ENCODE measurements at regions not wholly inside any gene's neighbourhood (a gene's known extent, or its start where the extent isn't known, plus 50 kb on each side); places are given as distances from the start of the nearest gene placed in this dataset.

DNA sequence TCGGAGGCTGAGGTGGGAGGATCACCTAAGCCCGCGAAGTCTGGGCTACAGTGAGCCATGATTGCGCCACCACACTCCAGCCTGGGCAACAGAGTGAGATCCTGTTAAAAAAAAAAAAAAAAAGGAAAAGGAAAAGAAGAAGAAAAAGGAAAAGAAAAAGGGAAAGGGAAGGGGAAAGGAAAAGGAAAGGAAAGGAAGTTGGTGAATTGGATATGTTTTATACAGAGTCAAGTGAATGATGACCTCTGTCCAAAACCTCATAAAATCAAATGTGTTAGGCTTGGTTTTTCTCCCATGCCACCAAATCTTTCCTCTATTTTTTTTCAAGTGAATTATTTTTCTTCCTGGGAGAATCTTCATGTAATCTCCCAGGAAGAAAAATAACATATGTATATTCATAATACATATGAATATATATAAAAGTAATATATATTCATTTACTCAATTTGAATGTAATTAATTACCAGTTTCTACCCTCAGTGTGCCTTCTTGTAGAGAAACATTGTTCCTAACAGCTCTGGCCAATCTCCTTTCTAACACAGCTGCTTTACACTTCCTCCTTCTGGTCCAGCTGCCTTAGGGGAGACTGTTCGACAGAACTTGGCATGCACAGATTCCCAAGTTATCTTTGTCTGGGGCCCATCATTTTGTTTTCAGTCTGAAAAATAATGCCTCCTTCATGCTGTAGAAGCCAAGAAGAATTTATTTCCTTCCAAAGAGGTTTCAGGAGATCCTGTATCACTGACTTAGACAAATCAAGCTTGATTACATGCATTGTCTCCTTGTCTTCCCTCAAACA, 111.9 kb downstream of the CCDC34 start:
- H3K27ac Mint-ChIP-seq = peak overlapping the region; percentile 11
- DNase-seq (ENCODE audit: extremely low spot score, unreplicated experiment) = no peak
- peaks cover 3% of the 10 kb centered on the region for H3K27me3 Mint-ChIP-seq
- H3K4me1 Mint-ChIP-seq (ENCODE audit: unreplicated experiment) = peaks cover 14% of the 10 kb centered on the region
- no peak overlapping the region for H3K4me3 Mint-ChIP-seq
- H3K36me3 Mint-ChIP-seq = no peaks in the 10 kb centered on the region
- no peaks in the 10 kb centered on the region for H3K9me3 Mint-ChIP-seq
- TF ChIP-seq, protein P1, sequence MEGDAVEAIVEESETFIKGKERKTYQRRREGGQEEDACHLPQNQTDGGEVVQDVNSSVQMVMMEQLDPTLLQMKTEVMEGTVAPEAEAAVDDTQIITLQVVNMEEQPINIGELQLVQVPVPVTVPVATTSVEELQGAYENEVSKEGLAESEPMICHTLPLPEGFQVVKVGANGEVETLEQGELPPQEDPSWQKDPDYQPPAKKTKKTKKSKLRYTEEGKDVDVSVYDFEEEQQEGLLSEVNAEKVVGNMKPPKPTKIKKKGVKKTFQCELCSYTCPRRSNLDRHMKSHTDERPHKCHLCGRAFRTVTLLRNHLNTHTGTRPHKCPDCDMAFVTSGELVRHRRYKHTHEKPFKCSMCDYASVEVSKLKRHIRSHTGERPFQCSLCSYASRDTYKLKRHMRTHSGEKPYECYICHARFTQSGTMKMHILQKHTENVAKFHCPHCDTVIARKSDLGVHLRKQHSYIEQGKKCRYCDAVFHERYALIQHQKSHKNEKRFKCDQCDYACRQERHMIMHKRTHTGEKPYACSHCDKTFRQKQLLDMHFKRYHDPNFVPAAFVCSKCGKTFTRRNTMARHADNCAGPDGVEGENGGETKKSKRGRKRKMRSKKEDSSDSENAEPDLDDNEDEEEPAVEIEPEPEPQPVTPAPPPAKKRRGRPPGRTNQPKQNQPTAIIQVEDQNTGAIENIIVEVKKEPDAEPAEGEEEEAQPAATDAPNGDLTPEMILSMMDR (conservative IDR thresholded peaks at IDR 0.05) = no peak

DNA sequence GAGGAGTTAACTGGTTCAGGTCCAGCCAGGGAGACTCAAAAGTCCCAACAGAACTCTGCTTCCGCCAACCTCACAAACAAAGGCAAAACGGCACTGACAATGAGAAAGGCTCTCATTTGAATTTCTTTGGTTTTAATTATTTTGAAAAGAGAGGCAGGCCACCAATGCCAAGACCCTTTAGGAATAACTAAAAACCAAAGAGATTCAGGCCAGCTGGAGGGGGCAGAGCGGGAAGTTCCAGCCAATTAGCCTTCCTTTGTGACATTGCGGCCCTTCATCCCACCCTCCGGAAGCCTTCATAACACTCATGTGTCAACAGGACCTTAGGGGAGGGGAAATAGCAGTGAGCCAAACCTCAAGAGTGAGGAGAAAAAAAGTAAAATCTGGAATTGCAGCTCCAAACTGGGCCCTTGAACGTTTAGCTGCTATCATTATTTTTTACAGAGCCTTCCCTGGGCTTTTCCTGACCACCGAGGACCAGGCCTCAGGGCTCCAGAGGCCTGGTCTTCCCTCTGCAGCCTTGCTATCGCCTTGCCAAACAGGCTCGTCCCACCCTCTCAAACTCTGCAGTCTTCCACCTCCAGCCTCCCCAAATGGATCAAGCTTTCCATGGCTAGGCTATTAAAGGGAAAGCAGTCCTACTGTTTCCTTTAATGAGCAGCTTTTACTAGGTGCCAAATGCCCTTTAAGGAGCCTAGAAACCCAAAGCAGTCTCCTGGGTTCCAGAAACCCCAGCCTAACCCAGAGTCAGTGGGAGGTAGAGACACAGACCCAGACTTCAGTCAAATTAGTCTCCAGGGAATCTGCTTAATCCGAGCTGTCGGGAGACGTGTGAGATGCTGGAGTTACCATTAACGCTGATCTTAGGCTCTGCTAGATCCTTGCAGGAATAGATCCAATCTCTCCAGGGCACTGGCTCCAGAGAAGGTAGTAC, 114.2 kb downstream of the CCDC34 start:
- Mint-ChIP-seq H3K27me3 (peaks cover 3% of the 10 kb centered on the region), H3K27ac (no peak overlapping the region), H3K36me3 (no peaks in the 10 kb centered on the region), H3K4me3 (no peak overlapping the region), H3K4me1 (ENCODE audit: unreplicated experiment) (peaks cover 14% of the 10 kb centered on the region), H3K9me3 (peaks cover 4% of the 10 kb centered on the region)
- TF ChIP-seq, protein P1 (conservative IDR thresholded peaks at IDR 0.05) = no peak
- DNase-seq (ENCODE audit: extremely low spot score, unreplicated experiment) = no peak

DNA sequence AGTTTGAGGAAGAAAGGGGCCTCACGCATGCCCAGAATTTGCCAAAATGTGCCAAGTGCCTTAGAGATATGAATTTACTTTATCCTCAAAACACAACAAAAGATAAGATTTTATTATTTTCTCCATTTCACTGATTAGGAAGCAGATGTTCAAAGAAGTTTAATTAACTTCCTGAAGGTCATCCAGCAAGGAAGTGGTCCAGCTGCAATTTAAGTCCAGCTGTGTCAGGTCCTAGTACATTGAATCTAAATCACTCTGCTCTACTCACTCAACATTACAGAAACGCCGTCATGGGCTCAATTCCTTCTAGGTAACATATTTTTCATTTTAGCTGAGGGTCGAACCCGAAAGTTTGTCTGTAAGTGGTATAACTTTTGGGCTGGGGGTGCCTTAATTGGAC, 115.4 kb downstream of the CCDC34 start:
- Mint-ChIP-seq H3K4me3 (no peak overlapping the region), H3K36me3 (no peaks in the 10 kb centered on the region), H3K4me1 (ENCODE audit: unreplicated experiment) (peaks cover 14% of the 10 kb centered on the region), H3K27ac (no peak overlapping the region), H3K9me3 (peaks cover 4% of the 10 kb centered on the region), H3K27me3 (peaks cover 3% of the 10 kb centered on the region)
- TF ChIP-seq, protein P1 (conservative IDR thresholded peaks at IDR 0.05) = no peak
- DNase-seq (ENCODE audit: extremely low spot score, unreplicated experiment) = no peak

DNA sequence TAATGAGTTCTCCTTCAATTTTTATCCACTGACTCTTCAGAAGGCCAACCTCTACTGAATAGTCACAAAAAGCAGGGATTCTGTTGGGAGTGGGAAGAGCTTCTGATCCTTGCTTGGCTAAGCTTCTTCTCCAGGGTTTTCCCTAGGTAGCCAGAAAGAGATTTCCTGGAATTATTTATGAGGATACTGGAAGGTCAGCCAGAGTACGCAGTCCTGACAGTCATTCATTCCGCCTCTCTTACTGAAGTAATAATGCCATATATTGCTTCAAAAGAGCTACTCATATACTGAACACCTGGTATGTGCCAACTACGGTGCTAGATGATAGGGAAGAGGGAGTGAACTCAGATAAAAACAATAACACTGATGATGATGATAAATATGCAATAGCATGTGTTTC, 116.1 kb downstream of the CCDC34 start:
- H3K27me3 Mint-ChIP-seq = peaks cover 3% of the 10 kb centered on the region
- H3K36me3 Mint-ChIP-seq = no peaks in the 10 kb centered on the region
- peaks cover 14% of the 10 kb centered on the region for H3K4me1 Mint-ChIP-seq (ENCODE audit: unreplicated experiment)

DNA sequence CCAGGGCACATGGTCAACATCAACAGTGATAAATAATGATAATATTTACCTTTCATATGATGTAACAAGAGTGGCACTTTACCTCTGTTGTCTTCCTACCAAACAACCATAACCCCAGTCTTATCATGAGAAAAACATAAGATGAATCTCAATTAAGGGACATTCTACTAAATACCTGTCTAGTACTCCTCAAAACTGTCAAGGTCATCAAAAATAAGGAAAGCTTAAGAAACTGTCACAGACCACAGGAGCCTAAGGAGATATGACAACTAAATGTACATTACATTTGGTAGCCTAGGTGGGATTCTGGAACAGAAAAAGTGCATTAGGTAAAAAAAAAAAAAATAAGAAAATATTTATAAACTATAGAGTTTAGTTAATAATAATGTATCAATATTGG, 118.1 kb downstream of the CCDC34 start:
- DNase-seq (ENCODE audit: extremely low spot score, unreplicated experiment) = no peak
- Mint-ChIP-seq H3K9me3 (peaks cover 4% of the 10 kb centered on the region), H3K4me1 (ENCODE audit: unreplicated experiment) (peaks cover 10% of the 10 kb centered on the region), H3K27ac (no peak overlapping the region), H3K4me3 (no peak overlapping the region), H3K27me3 (peaks cover 5% of the 10 kb centered on the region), H3K36me3 (no peaks in the 10 kb centered on the region)
- TF ChIP-seq, protein P1 (conservative IDR thresholded peaks at IDR 0.05) = no peak

More for the DNA sequence above, 116.1 kb downstream of the CCDC34 start:
- no peak overlapping the region for H3K4me3 Mint-ChIP-seq
- H3K27ac Mint-ChIP-seq = no peak overlapping the region
- TF ChIP-seq, protein P1 (conservative IDR thresholded peaks at IDR 0.05) = no peak
- H3K9me3 Mint-ChIP-seq = peaks cover 4% of the 10 kb centered on the region
- DNase-seq (ENCODE audit: extremely low spot score, unreplicated experiment) = no peak
